ENCODE measurements at regions not wholly inside any gene's neighbourhood (a gene's known extent, or its start where the extent isn't known, plus 50 kb on each side); places are given as distances from the start of the nearest gene placed in this dataset.

DNA sequence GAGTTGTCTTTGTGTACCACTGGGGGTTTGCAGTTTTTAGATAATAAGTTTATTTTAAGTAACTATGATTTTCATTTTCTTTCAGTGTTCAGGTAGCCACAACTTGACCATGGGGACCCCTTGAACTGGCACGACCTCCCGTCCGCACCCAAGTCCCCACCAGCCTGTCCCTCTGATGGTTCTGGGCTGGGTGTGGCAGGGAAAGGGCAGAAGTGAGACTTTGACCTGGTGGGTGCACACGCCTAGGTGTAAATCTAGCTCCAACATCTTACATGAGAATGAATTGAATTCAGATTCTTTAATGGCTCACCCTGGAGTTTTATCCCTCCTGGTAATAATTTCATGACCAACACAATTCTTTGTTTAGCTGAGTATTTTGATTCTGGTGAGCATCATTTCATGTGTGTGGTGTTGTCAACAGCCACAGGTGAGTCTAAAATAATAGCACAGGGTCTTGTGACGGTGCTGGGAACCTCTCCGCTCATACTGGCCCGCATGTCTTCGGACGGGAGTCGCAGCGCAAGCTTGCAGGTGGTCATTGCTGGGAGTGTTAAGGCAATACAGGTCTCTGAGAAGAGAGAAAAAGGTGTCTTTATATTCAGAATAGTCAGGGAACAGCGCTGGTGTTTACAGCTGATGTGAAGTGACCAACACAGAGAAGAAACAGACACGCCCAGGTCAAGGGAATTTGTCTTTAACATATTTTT lies 50.8 kb upstream of the POFUT2 start:
- TF ChIP-seq, protein P1, sequence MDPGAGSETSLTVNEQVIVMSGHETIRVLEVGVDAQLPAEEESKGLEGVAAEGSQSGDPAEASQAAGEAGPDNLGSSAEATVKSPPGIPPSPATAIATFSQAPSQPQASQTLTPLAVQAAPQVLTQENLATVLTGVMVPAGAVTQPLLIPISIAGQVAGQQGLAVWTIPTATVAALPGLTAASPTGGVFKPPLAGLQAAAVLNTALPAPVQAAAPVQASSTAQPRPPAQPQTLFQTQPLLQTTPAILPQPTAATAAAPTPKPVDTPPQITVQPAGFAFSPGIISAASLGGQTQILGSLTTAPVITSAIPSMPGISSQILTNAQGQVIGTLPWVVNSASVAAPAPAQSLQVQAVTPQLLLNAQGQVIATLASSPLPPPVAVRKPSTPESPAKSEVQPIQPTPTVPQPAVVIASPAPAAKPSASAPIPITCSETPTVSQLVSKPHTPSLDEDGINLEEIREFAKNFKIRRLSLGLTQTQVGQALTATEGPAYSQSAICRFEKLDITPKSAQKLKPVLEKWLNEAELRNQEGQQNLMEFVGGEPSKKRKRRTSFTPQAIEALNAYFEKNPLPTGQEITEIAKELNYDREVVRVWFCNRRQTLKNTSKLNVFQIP (CRISPR knock-in tag; IDR thresholded peaks at IDR 0.05; ENCODE audit: borderline replicate concordance, low read depth): no peak
- TF ChIP-seq ZC3H10 (CRISPR knock-in tag; IDR thresholded peaks at IDR 0.05): no peak
- no peak for TF ChIP-seq ARNTL (CRISPR knock-in tag; IDR thresholded peaks at IDR 0.05; ENCODE audit: borderline replicate concordance, low read depth)
- no peak for TF ChIP-seq OSR1 (CRISPR knock-in tag; IDR thresholded peaks at IDR 0.05)
- TF ChIP-seq, protein P2, sequence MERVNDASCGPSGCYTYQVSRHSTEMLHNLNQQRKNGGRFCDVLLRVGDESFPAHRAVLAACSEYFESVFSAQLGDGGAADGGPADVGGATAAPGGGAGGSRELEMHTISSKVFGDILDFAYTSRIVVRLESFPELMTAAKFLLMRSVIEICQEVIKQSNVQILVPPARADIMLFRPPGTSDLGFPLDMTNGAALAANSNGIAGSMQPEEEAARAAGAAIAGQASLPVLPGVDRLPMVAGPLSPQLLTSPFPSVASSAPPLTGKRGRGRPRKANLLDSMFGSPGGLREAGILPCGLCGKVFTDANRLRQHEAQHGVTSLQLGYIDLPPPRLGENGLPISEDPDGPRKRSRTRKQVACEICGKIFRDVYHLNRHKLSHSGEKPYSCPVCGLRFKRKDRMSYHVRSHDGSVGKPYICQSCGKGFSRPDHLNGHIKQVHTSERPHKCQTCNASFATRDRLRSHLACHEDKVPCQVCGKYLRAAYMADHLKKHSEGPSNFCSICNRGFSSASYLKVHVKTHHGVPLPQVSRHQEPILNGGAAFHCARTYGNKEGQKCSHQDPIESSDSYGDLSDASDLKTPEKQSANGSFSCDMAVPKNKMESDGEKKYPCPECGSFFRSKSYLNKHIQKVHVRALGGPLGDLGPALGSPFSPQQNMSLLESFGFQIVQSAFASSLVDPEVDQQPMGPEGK (CRISPR knock-in tag; IDR thresholded peaks at IDR 0.05; ENCODE audit: borderline replicate concordance): no peak
- TF ChIP-seq ZNF565 (CRISPR knock-in tag; conservative IDR thresholded peaks at IDR 0.05; ENCODE audit: low read depth): no peak
- no peak for TF ChIP-seq ZNF70 (CRISPR knock-in tag; IDR thresholded peaks at IDR 0.05)
- no peak for TF ChIP-seq CSDC2 (CRISPR knock-in tag; IDR thresholded peaks at IDR 0.05)
- ATAC-seq: no peak

DNA sequence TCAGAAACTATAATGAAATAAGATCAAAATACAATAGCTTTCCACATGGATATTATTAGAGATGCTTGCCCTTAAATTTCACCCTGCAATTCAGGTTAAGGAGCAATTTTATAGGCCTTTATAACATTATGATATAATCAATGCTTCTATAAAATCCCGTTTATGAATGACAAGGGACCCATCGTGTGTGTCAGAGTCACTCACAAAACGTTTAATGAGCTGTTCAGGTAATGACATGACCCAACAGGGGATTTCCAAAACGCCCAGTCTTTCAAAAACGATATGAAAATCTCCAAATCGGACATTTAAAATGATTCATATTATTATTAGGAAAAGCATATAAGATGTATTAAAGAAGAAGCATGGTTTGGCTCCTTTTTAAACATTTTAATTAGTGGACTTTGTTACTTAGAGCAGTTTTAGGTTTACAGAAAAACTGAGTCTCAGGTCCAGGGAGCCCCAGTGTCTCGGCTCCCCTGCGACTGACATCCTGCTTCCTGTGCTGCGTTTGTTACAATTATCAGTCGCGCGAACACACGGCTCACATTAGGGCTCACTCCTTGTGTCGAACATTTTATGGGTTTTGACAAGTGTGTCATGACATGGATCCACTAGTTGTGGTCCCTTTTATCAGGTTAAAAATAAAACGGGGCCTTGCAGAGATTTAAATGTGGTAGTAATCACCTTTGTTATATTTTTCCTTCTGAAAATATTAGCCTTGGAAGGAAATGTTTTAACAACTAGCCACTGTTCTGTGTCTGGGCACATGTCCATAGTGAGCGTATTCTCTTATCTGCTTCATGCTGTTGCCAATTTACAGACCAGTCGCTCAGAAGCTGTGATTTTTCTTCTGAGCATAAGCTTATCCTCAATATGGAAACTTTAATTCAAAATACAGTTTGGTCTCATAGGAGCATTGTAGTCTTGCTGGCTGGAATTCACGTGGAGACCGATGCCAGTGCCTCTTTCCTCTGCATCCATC lies 52.0 kb upstream of the POFUT2 start:
- no peak for TF ChIP-seq OSR1 (CRISPR knock-in tag; IDR thresholded peaks at IDR 0.05)
- no peak for TF ChIP-seq TCF4 (CRISPR knock-in tag; IDR thresholded peaks at IDR 0.05; ENCODE audit: borderline replicate concordance)
- TF ChIP-seq ARNTL (CRISPR knock-in tag; IDR thresholded peaks at IDR 0.05; ENCODE audit: borderline replicate concordance, low read depth): no peak
- no peak for TF ChIP-seq RARB (CRISPR knock-in tag; IDR thresholded peaks at IDR 0.05)
- TF ChIP-seq CSDC2 (CRISPR knock-in tag; IDR thresholded peaks at IDR 0.05): no peak
- TF ChIP-seq TOX (CRISPR knock-in tag; IDR thresholded peaks at IDR 0.05; ENCODE audit: borderline replicate concordance): no peak
- no peak for TF ChIP-seq GLIS3 (CRISPR knock-in tag; IDR thresholded peaks at IDR 0.05)
- TF ChIP-seq ZNF8 (CRISPR knock-in tag; IDR thresholded peaks at IDR 0.05): no peak
- TF ChIP-seq, protein P1 (CRISPR knock-in tag; IDR thresholded peaks at IDR 0.05; ENCODE audit: borderline replicate concordance, low read depth): no peak
- TF ChIP-seq, protein P3, sequence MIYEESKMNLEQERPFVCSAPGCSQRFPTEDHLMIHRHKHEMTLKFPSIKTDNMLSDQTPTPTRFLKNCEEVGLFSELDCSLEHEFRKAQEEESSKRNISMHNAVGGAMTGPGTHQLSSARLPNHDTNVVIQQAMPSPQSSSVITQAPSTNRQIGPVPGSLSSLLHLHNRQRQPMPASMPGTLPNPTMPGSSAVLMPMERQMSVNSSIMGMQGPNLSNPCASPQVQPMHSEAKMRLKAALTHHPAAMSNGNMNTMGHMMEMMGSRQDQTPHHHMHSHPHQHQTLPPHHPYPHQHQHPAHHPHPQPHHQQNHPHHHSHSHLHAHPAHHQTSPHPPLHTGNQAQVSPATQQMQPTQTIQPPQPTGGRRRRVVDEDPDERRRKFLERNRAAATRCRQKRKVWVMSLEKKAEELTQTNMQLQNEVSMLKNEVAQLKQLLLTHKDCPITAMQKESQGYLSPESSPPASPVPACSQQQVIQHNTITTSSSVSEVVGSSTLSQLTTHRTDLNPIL (CRISPR knock-in tag; IDR thresholded peaks at IDR 0.05; ENCODE audit: low read depth): no peak
- TF ChIP-seq, protein P2 (CRISPR knock-in tag; IDR thresholded peaks at IDR 0.05; ENCODE audit: borderline replicate concordance): no peak
- no peak for TF ChIP-seq ZFP3 (CRISPR knock-in tag; IDR thresholded peaks at IDR 0.05)
- TF ChIP-seq ISL1 (CRISPR knock-in tag; IDR thresholded peaks at IDR 0.05): no peak
- TF ChIP-seq, protein P4, sequence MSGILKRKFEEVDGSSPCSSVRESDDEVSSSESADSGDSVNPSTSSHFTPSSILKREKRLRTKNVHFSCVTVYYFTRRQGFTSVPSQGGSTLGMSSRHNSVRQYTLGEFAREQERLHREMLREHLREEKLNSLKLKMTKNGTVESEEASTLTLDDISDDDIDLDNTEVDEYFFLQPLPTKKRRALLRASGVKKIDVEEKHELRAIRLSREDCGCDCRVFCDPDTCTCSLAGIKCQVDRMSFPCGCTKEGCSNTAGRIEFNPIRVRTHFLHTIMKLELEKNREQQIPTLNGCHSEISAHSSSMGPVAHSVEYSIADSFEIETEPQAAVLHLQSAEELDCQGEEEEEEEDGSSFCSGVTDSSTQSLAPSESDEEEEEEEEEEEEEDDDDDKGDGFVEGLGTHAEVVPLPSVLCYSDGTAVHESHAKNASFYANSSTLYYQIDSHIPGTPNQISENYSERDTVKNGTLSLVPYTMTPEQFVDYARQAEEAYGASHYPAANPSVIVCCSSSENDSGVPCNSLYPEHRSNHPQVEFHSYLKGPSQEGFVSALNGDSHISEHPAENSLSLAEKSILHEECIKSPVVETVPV (CRISPR knock-in tag; IDR thresholded peaks at IDR 0.05): no peak
- no peak for TF ChIP-seq SNAI2 (CRISPR knock-in tag; IDR thresholded peaks at IDR 0.05)
- no peak for TF ChIP-seq ZNF565 (CRISPR knock-in tag; conservative IDR thresholded peaks at IDR 0.05; ENCODE audit: low read depth)
- TF ChIP-seq ZFP30 (CRISPR knock-in tag; IDR thresholded peaks at IDR 0.05): no peak
- TF ChIP-seq ZC3H10 (CRISPR knock-in tag; IDR thresholded peaks at IDR 0.05): no peak
- TF ChIP-seq ESRRG (CRISPR knock-in tag; IDR thresholded peaks at IDR 0.05): no peak
- ATAC-seq: no peak

Data from SK-N-SH treated with all-trans-retinoic acid at 6 μM for 48 hours (cell line).